ENCODE measurements at regions not wholly inside any gene's neighbourhood (a gene's known extent, or its start where the extent isn't known, plus 50 kb on each side); places are given as distances from the start of the nearest gene placed in this dataset.
A peak's percentile ranks its signal among the peaks of the same experiment; 100 is the strongest.

- Histone ChIP-seq H3K27me3 (ENCODE audit: control insufficient read depth, extremely low read depth, insufficient read depth, low read length) (no peaks in the 10 kb centered on the region), H3K4me2 (ENCODE audit: control insufficient read depth, extremely low read depth, insufficient read depth, low read depth, low read length) (no peak overlapping the region), H4K20me1 (ENCODE audit: control insufficient read depth, extremely low read depth, insufficient read depth, low read length) (no peaks in the 10 kb centered on the region), H3K27ac (ENCODE audit: control insufficient read depth, insufficient read depth, low read length) (no peak overlapping the region), H3K4me3 (ENCODE audit: control insufficient read depth in 2 of 3, extremely low read depth in 1 of 3, insufficient read depth in 2 of 3, low read depth in 1 of 3, low read length in 3 of 3) (no peak overlapping the region), H2AFZ (ENCODE audit: control insufficient read depth, low read length) (no peak overlapping the region), H3K9ac (ENCODE audit: control insufficient read depth, extremely low read depth, insufficient read depth, low read length) (no peak overlapping the region), H3K9me3 (ENCODE audit: control insufficient read depth, low read depth, low read length) (no peaks in the 10 kb centered on the region), H3K9me1 (ENCODE audit: control insufficient read depth, extremely low read depth, insufficient read depth, low read length) (no peaks in the 10 kb centered on the region), H3K79me2 (ENCODE audit: control insufficient read depth, insufficient read depth, low read length) (no peaks in the 10 kb centered on the region), H3K36me3 (ENCODE audit: control insufficient read depth in 2 of 2, extremely low read depth in 1 of 2, insufficient read depth in 2 of 2, low read length in 2 of 2) (no peaks in the 10 kb centered on the region), H3K4me1 (ENCODE audit: control insufficient read depth, extremely low read depth, insufficient read depth, low read length) (peaks cover 19% of the 10 kb centered on the region)
- peak; percentile 41 for FAIRE-seq
- dilution Hi-C loops (cut with MboI; ENCODE audit: extremely low pct_ligation_motif_present, low sequenced_read_pairs) = no loop called here
- TF ChIP-seq CTCF (optimal IDR thresholded peaks at IDR 0.05 in 1 of 3, IDR thresholded peaks at IDR 0.05 in 1 of 3, conservative IDR thresholded peaks at IDR 0.05 in 1 of 3; ENCODE audit: extremely low read depth in 1 of 3, insufficient read depth in 2 of 3, low read length in 3 of 3) (no peak), EZH2 (IDR thresholded peaks at IDR 0.05; ENCODE audit: low read length) (no peak)
- DNase-seq (ENCODE audit: low read depth, low spot score) = no peak
Observed at GRCh38 chr13:44732503-44733098, 156.5 kb upstream of the TSC22D1 start.

GRCh38 chr13:44730851-44731250 lies 154.7 kb upstream of the TSC22D1 start:
- dilution Hi-C loops (cut with MboI; ENCODE audit: extremely low pct_ligation_motif_present, low sequenced_read_pairs) = no loop called here
- H3K27ac ChIP-seq (ENCODE audit: control insufficient read depth, insufficient read depth, low read length) = no peak overlapping the region
- no peaks in the 10 kb centered on the region for H3K9me1 ChIP-seq (ENCODE audit: control insufficient read depth, extremely low read depth, insufficient read depth, low read length)
- no peaks in the 10 kb centered on the region for H3K9me3 ChIP-seq (ENCODE audit: control insufficient read depth, low read depth, low read length)
- no peaks in the 10 kb centered on the region for H3K27me3 ChIP-seq (ENCODE audit: control insufficient read depth, extremely low read depth, insufficient read depth, low read length)
- H3K9ac ChIP-seq (ENCODE audit: control insufficient read depth, extremely low read depth, insufficient read depth, low read length) = no peak overlapping the region
- H3K4me3 ChIP-seq (ENCODE audit: control insufficient read depth in 2 of 3, extremely low read depth in 1 of 3, insufficient read depth in 2 of 3, low read depth in 1 of 3, low read length in 3 of 3) = no peak overlapping the region
- TF ChIP-seq EZH2 (IDR thresholded peaks at IDR 0.05; ENCODE audit: low read length) (no peak), CTCF (optimal IDR thresholded peaks at IDR 0.05 in 1 of 3, IDR thresholded peaks at IDR 0.05 in 1 of 3, conservative IDR thresholded peaks at IDR 0.05 in 1 of 3; ENCODE audit: extremely low read depth in 1 of 3, insufficient read depth in 2 of 3, low read length in 3 of 3) (no peak)
- H2AFZ ChIP-seq (ENCODE audit: control insufficient read depth, low read length) = no peak overlapping the region
- FAIRE-seq (no peak), DNase-seq (ENCODE audit: low read depth, low spot score) (no peak)
- peaks cover 34% of the 10 kb centered on the region for H3K4me1 ChIP-seq (ENCODE audit: control insufficient read depth, extremely low read depth, insufficient read depth, low read length)
- H3K36me3 ChIP-seq (ENCODE audit: control insufficient read depth in 2 of 2, extremely low read depth in 1 of 2, insufficient read depth in 2 of 2, low read length in 2 of 2) = no peaks in the 10 kb centered on the region
- H3K4me2 ChIP-seq (ENCODE audit: control insufficient read depth, extremely low read depth, insufficient read depth, low read depth, low read length) = no peak overlapping the region
- no peaks in the 10 kb centered on the region for H4K20me1 ChIP-seq (ENCODE audit: control insufficient read depth, extremely low read depth, insufficient read depth, low read length)
- no peaks in the 10 kb centered on the region for H3K79me2 ChIP-seq (ENCODE audit: control insufficient read depth, insufficient read depth, low read length)

Measured in keratinocyte (primary cell).